GM23338 (cell line): ENCODE measurements at regions not wholly inside any gene's neighbourhood (a gene's known extent, or its start where the extent isn't known, plus 50 kb on each side); places are given as distances from the start of the nearest gene placed in this dataset.

Experiments
- CTCF ChIP-seq, 2 experiments: fragments of 200-600 bp in 1 of 2; sonication (generic) in 1 of 2; conservative IDR thresholded peaks; 2 replicates each; pipeline versions ENCODE4 v1.5.1 to v1.6.1; 2016 to 2017; ENCODE audit warnings: antibody characterized with exemption in 2 of 2, low read depth in 2 of 2, mild to moderate bottlenecking in 2 of 2, moderate library complexity in 1 of 2
- EZH2 ChIP-seq: fragments of 200-600 bp; sonication (generic); IDR thresholded peaks from one replicate; pipeline ENCODE4 v1.8.0; 2017; ENCODE audit warnings: antibody characterized with exemption, mild to moderate bottlenecking, low read depth; ENCODE audit not compliant: unreplicated experiment
- EZH2phosphoT487 ChIP-seq: fragments of 200-600 bp; sonication (generic); IDR thresholded peaks from one replicate; pipeline ENCODE4 v1.8.1; 2018; ENCODE audit warnings: antibody characterized with exemption; ENCODE audit not compliant: unreplicated experiment
- POLR2AphosphoS5 ChIP-seq: IDR thresholded peaks from 2 replicates; pipeline ENCODE4 v1.6.1; 2016; ENCODE audit warnings: antibody characterized with exemption, low read depth
- REST ChIP-seq: IDR thresholded peaks from one replicate; pipeline ENCODE4 v1.6.1; 2018; ENCODE audit warnings: antibody characterized with exemption; ENCODE audit not compliant: unreplicated experiment
- ZNF331 ChIP-seq: fragments of 250-450 bp; sonication (Bioruptor Pico); IDR thresholded peaks from 2 replicates; pipeline ENCODE4 v1.5.0; 2020; ENCODE audit warnings: low read depth, mild to moderate bottlenecking, moderate library complexity

- TF ChIP-seq EZH2 = no peak
- no peak for TF ChIP-seq CTCF (conservative IDR thresholded peaks at IDR 0.05; ENCODE audit: low read depth in 2 of 2)
- no peak for TF ChIP-seq EZH2phosphoT487
- TF ChIP-seq POLR2AphosphoS5 = no peak
- TF ChIP-seq ZNF331 = no peak
- TF ChIP-seq REST = no peak
These were observed 176.7 kb downstream of the MED10 start for GRCh38 chr5:6201631-6202030.
